IMR-90 (cell line): ENCODE measurements at regions not wholly inside any gene's neighbourhood (a gene's known extent, or its start where the extent isn't known, plus 50 kb on each side); places are given as distances from the start of the nearest gene placed in this dataset.

ENCODE experiments used
- ATAC-seq: fragments of 200-7000 bp; cut with Tn5 transposase; 2 replicates; pipeline ENCODE4 v1.9.1; 2020; ENCODE audit warnings: low read depth, mild to moderate bottlenecking, moderate library complexity
- BruUV-seq: library from RNA; stranded (reverse); fragments of 400-500 nt; replicated peaks from 2 replicates; lab custom pipeline; 2021; lab: Mats Ljungman, UMichigan
- CTCF ChIA-PET: fragments of 300-600 bp; formaldehyde crosslinking; extraction: SDS; loops from one replicate; lab custom pipeline; 2021; ENCODE audit warnings: antibody characterized with exemption; lab: Yijun Ruan, JAX
- POLR2A ChIA-PET: fragments of 300-600 bp; sonication (Branson Sonifier 250); formaldehyde crosslinking; loops from one replicate; lab custom pipeline; 2022; ENCODE audit warnings: antibody characterized with exemption; ENCODE audit not compliant: unreplicated experiment; lab: Charles Lee
- DNase-seq: peaks from one replicate; pipeline ENCODE4 v3.0.0; 2013
- H2AFZ ChIP-seq: replicated peaks from 2 replicates; pipeline ENCODE3; 2013; ENCODE audit warnings: low read length, mild to moderate bottlenecking; ENCODE audit not compliant: poor library complexity
- H2AK5ac ChIP-seq: 2 replicates; pipeline ENCODE4 v1.6.1; 2013; ENCODE audit warnings: low read depth, low read length, inconsistent platforms
- H2AK9ac ChIP-seq: replicated peaks from 2 replicates; pipeline ENCODE3; 2013; ENCODE audit warnings: mild to moderate bottlenecking, low read depth, low read length, moderate library complexity; ENCODE audit not compliant: poor library complexity
- H2BK120ac ChIP-seq: 2 replicates; pipeline ENCODE4 v1.6.1; 2013; ENCODE audit warnings: low read depth, low read length, inconsistent platforms
- H2BK15ac ChIP-seq: 3 replicates; pipeline ENCODE4 v1.6.1; 2013; ENCODE audit warnings: low read depth, low read length, inconsistent platforms
- H2BK20ac ChIP-seq: 2 replicates; pipeline ENCODE4 v1.6.1; 2013; ENCODE audit warnings: low read depth, mild to moderate bottlenecking, inconsistent platforms, low read length, moderate library complexity
- H2BK5ac ChIP-seq: 2 replicates; pipeline ENCODE4 v1.6.1; 2013; ENCODE audit warnings: mild to moderate bottlenecking, low read depth, low read length, inconsistent platforms; ENCODE audit not compliant: poor library complexity, severe bottlenecking
- H3K14ac ChIP-seq: replicated peaks from 2 replicates; pipeline ENCODE4 v1.6.1; 2013; ENCODE audit warnings: low read depth, low read length, inconsistent platforms
- H3K18ac ChIP-seq: 2 replicates; pipeline ENCODE4 v1.6.1; 2013; ENCODE audit warnings: low read depth, low read length, control low read depth
- H3K23ac ChIP-seq: 2 replicates; pipeline ENCODE4 v1.6.1; 2013; ENCODE audit warnings: low read depth, low read length, inconsistent platforms
- H3K27ac ChIP-seq: 2 replicates; pipeline ENCODE4 v1.5.1; 2013; ENCODE audit warnings: mild to moderate bottlenecking, control low read depth, low read length; ENCODE audit not compliant: insufficient read depth
- H3K27me3 ChIP-seq: 2 replicates; pipeline ENCODE4 v1.6.1; 2013; ENCODE audit warnings: low read length; ENCODE audit not compliant: control insufficient read depth, insufficient read depth
- H3K36me3 ChIP-seq: 2 replicates; pipeline ENCODE4 v1.6.1; 2013; ENCODE audit warnings: low read length, mixed read lengths; ENCODE audit not compliant: control insufficient read depth, insufficient read depth
- H3K4ac ChIP-seq: 2 replicates; pipeline ENCODE4 v1.6.1; 2013; ENCODE audit warnings: low read depth, low read length, inconsistent platforms
- H3K4me1 ChIP-seq: 2 replicates; pipeline ENCODE4 v1.6.1; 2013; ENCODE audit warnings: low read length, mixed read lengths; ENCODE audit not compliant: control insufficient read depth, insufficient read depth
- H3K4me2 ChIP-seq: 2 replicates; pipeline ENCODE4 v1.6.1; 2013; ENCODE audit warnings: low read depth, mild to moderate bottlenecking, control low read depth, low read length, moderate library complexity
- H3K4me3 ChIP-seq: 2 replicates; pipeline ENCODE4 v1.5.1; 2013; ENCODE audit warnings: low read depth, mild to moderate bottlenecking, control low read depth, low read length, moderate library complexity; ENCODE audit not compliant: insufficient read depth
- H3K56ac ChIP-seq: 2 replicates; pipeline ENCODE4 v1.6.1; 2013; ENCODE audit warnings: low read length, inconsistent platforms; ENCODE audit not compliant: insufficient read depth; ENCODE audit errors: extremely low read depth
- H3K79me1 ChIP-seq, 2 experiments: 2 replicates each; pipeline ENCODE4 v1.6.1; 2013; ENCODE audit warnings: low read length in 2 of 2, inconsistent platforms in 1 of 2, low read depth in 1 of 2
- H3K9ac ChIP-seq: 2 replicates; pipeline ENCODE4 v1.6.1; 2013; ENCODE audit warnings: low read depth, low read length, control low read depth
- H3K9me1 ChIP-seq: 2 replicates; pipeline ENCODE4 v1.6.1; 2013; ENCODE audit warnings: low read length, inconsistent platforms; ENCODE audit not compliant: insufficient read depth
- H3K9me3 ChIP-seq: 2 replicates; pipeline ENCODE4 v1.6.1; 2013; ENCODE audit warnings: low read length; ENCODE audit not compliant: control insufficient read depth, insufficient read depth
- H4K20me1 ChIP-seq: 2 replicates; pipeline ENCODE4 v1.6.1; 2013; ENCODE audit warnings: low read length, inconsistent platforms; ENCODE audit not compliant: insufficient read depth
- H4K5ac ChIP-seq: 2 replicates; pipeline ENCODE4 v1.6.1; 2013; ENCODE audit warnings: mild to moderate bottlenecking, low read depth, low read length, control low read depth
- H4K8ac ChIP-seq, 2 experiments: 2 replicates each; pipeline ENCODE4 v1.6.1; 2013; ENCODE audit warnings: low read depth in 2 of 2, low read length in 2 of 2, control low read depth in 1 of 2, inconsistent platforms in 1 of 2
- H4K91ac ChIP-seq: 2 replicates; pipeline ENCODE4 v1.6.1; 2013; ENCODE audit warnings: low read depth, low read length, inconsistent platforms; ENCODE audit not compliant: insufficient read depth
- BHLHE40 ChIP-seq: fragments of 150-350 bp; IDR thresholded peaks from 2 replicates; pipeline ENCODE4 v1.6.1; 2016; ENCODE audit warnings: mild to moderate bottlenecking, low read depth, low read length
- CEBPB ChIP-seq: IDR thresholded peaks from 2 replicates; pipeline ENCODE4 v1.6.1; 2012; ENCODE audit warnings: low read depth, low read length, improper control_type of control experiment
- CHD1 ChIP-seq: IDR thresholded peaks from 2 replicates; pipeline ENCODE4 v1.6.1; 2012; ENCODE audit warnings: low read depth, low read length, improper control_type of control experiment
- CTCF ChIP-seq: conservative IDR thresholded peaks from 2 replicates; pipeline ENCODE4 v1.5.1; 2012; ENCODE audit warnings: mild to moderate bottlenecking, low read depth, low read length, improper control_type of control experiment
- ELK1 ChIP-seq: fragments of 150-350 bp; IDR thresholded peaks from 2 replicates; pipeline ENCODE4 v1.6.1; 2016; ENCODE audit warnings: low read depth, mild to moderate bottlenecking, low read length, moderate library complexity, borderline replicate concordance
- MAFK ChIP-seq: IDR thresholded peaks from 2 replicates; pipeline ENCODE4 v1.6.1; 2012; ENCODE audit warnings: low read depth, low read length, improper control_type of control experiment
- MAZ ChIP-seq: IDR thresholded peaks from 2 replicates; pipeline ENCODE4 v1.6.1; 2012; ENCODE audit warnings: low read depth, mild to moderate bottlenecking, low read length, improper control_type of control experiment, moderate library complexity, borderline replicate concordance
- MXI1 ChIP-seq: IDR thresholded peaks from 2 replicates; pipeline ENCODE4 v1.6.1; 2012; ENCODE audit warnings: low read depth, mild to moderate bottlenecking, low read length, moderate library complexity, borderline replicate concordance
- NFE2L2 ChIP-seq: fragments of 150-350 bp; IDR thresholded peaks from 2 replicates; pipeline ENCODE4 v1.6.1; 2016; ENCODE audit warnings: low read depth, mild to moderate bottlenecking, low read length
- POLR2A ChIP-seq: IDR thresholded peaks from 2 replicates; pipeline ENCODE4 v1.6.1; 2012; ENCODE audit warnings: mild to moderate bottlenecking, low read depth, low read length
- RAD21 ChIP-seq: IDR thresholded peaks from 2 replicates; pipeline ENCODE4 v1.6.1; 2012; ENCODE audit warnings: low read length, improper control_type of control experiment
- RCOR1 ChIP-seq: IDR thresholded peaks from 2 replicates; pipeline ENCODE4 v1.6.1; 2012; ENCODE audit warnings: mild to moderate bottlenecking, low read length, improper control_type of control experiment; ENCODE audit not compliant: insufficient replicate concordance
- RFX5 ChIP-seq: IDR thresholded peaks from 2 replicates; pipeline ENCODE4 v1.8.0; 2012; ENCODE audit warnings: low read depth, mild to moderate bottlenecking, low read length, moderate library complexity
- SMC3 ChIP-seq: fragments of 150-350 bp; IDR thresholded peaks from 2 replicates; pipeline ENCODE4 v1.6.1; 2016; ENCODE audit warnings: low read depth, mild to moderate bottlenecking, antibody characterized with exemption, low read length, moderate library complexity
- WGBS, 2 experiments: methylation state at CpG; one replicate each; pipeline versions ENCODE4 v1.1.5 to v1.1.7; 2013; ENCODE audit warnings: missing lambda C conversion rate in 2 of 2; ENCODE audit not compliant: insufficient read length in 1 of 2; ENCODE audit errors: extremely low coverage in 2 of 2; 5-methylcytosine and 5-hydroxymethylcytosine counted together
- dilution Hi-C: fragments of 300-500 bp; cut with HindIII; formaldehyde crosslinking; loops from one replicate; pipeline ENCODE4 v1.14.3; 2018; ENCODE audit warnings: low sequenced_read_pairs; ENCODE audit not compliant: unreplicated experiment
- in situ Hi-C: fragments of 300-500 bp; cut with MboI; formaldehyde crosslinking; loops from 3 replicates; pipeline ENCODE4 v1.14.3; 2019; ENCODE audit warnings: low sequenced_read_pairs, inconsistent platforms, mixed read lengths
- intact Hi-C: fragments of 100-400 bp; cut with micrococcal nuclease; formaldehyde crosslinking; loops from 2 replicates; pipeline ENCODE4 v1.10.0; 2022

GRCh38 chr3:74861211-74861610, 246.8 kb upstream of the CNTN3 start:
- H3K4me1 ChIP-seq: no peaks in the 10 kb centered on the region
- no peak for TF ChIP-seq MAFK
- TF ChIP-seq MXI1: no peak
- TF ChIP-seq ELK1: no peak
- no peak for TF ChIP-seq MAZ
- TF ChIP-seq CEBPB: no peak
- TF ChIP-seq RAD21: no peak
- no peak for TF ChIP-seq POLR2A
- no peak for TF ChIP-seq CTCF
- no peak for TF ChIP-seq SMC3
- no peak for TF ChIP-seq CHD1
- TF ChIP-seq NFE2L2: no peak
- no peak for TF ChIP-seq BHLHE40
- TF ChIP-seq RCOR1: no peak
- TF ChIP-seq RFX5: no peak
- H4K91ac ChIP-seq: no peak overlapping the region
- H3K9me1 ChIP-seq: no peaks in the 10 kb centered on the region
- no peak overlapping the region for H2AFZ ChIP-seq
- H3K9me3 ChIP-seq: no peaks in the 10 kb centered on the region
- no peak overlapping the region for H2BK5ac ChIP-seq
- no peak overlapping the region for H2AK5ac ChIP-seq
- H2BK120ac ChIP-seq: no peak overlapping the region
- no peak overlapping the region for H4K5ac ChIP-seq
- H3K18ac ChIP-seq: no peak overlapping the region
- H3K4me2 ChIP-seq: no peak overlapping the region
- H4K20me1 ChIP-seq: no peaks in the 10 kb centered on the region
- dilution Hi-C loops (no loop called here), intact Hi-C loops (no loop called here), in situ Hi-C loops (no loop called here)
- H3K23ac ChIP-seq: no peak overlapping the region
- ChIA-PET CTCF (no interaction called here), POLR2A (no interaction called here)
- no peaks in the 10 kb centered on the region for H3K79me1 ChIP-seq
- WGBS, 2 experiments: no CpG with 5 or more reads among the region's 3 CpGs
- H3K4me3 ChIP-seq: no peak overlapping the region
- no peak overlapping the region for H3K9ac ChIP-seq
- no peaks in the 10 kb centered on the region for H3K36me3 ChIP-seq
- no TSS peak for BruUV-seq
- no peaks in the 10 kb centered on the region for H3K27me3 ChIP-seq
- no peak overlapping the region for H2BK20ac ChIP-seq
- H3K4ac ChIP-seq: no peak overlapping the region
- no peak overlapping the region for H2BK15ac ChIP-seq
- H4K8ac ChIP-seq: no peak overlapping the region
- H3K56ac ChIP-seq: no peak overlapping the region
- H3K27ac ChIP-seq: no peak overlapping the region
- no peak overlapping the region for H2AK9ac ChIP-seq
- DNase-seq (no peak), ATAC-seq (no peak)
- no peak overlapping the region for H3K14ac ChIP-seq
